Endothelial cell of umbilical vein (primary cell): ENCODE measurements at regions not wholly inside any gene's neighbourhood (a gene's known extent, or its start where the extent isn't known, plus 50 kb on each side); places are given as distances from the start of the nearest gene placed in this dataset.

ENCODE experiments used
- BruUV-seq: library from RNA; stranded (reverse); fragments of 400-500 nt; replicated peaks from 2 replicates; lab custom pipeline; 2021; lab: Mats Ljungman, UMichigan
- CTCF ChIA-PET: fragments of 300-600, 350-600 bp; sonication (Branson Sonifier 250); formaldehyde crosslinking; loops from one replicate; lab custom pipeline; 2021; ENCODE audit warnings: antibody characterized with exemption, inconsistent platforms; lab: Charles Lee
- POLR2A ChIA-PET: fragments of 300-600, 350-600 bp; sonication (Branson Sonifier 250); formaldehyde crosslinking; loops from one replicate; lab custom pipeline; 2021; ENCODE audit warnings: antibody characterized with exemption, inconsistent platforms; lab: Charles Lee
- DNase-seq: peaks from one replicate; pipeline ENCODE4 v3.0.0-alpha.2; 2011; ENCODE audit warnings: low read depth, low spot score
- FAIRE-seq: peaks from 2 replicates; lab custom pipeline; 2011; peaks lifted over from hg19 to GRCh38; lab: Jason Lieb, UNC
- H2AFZ ChIP-seq: 2 replicates; pipeline ENCODE4 v1.6.0; 2012; ENCODE audit warnings: low read depth, low read length, control low read depth, inconsistent platforms
- H3K27ac ChIP-seq: 2 replicates; pipeline ENCODE4 v1.5.1; 2011; ENCODE audit warnings: low read depth, mild to moderate bottlenecking, control low read depth, low read length, moderate library complexity; ENCODE audit not compliant: insufficient read depth
- H3K27me3 ChIP-seq, 2 experiments: 2 replicates each; pipeline versions ENCODE4 v1.6.0 to v1.6.1; 2011; ENCODE audit warnings: low read length in 2 of 2, mixed read lengths in 1 of 2; ENCODE audit not compliant: control insufficient read depth in 2 of 2, insufficient read depth in 2 of 2
- H3K36me3 ChIP-seq, 2 experiments: 2 replicates in 1 of 2; 3 replicates in 1 of 2; pipeline ENCODE4 v1.5.1; 2011; ENCODE audit warnings: low read length in 2 of 2, mild to moderate bottlenecking in 1 of 2, moderate library complexity in 1 of 2; ENCODE audit not compliant: control insufficient read depth in 2 of 2, insufficient read depth in 2 of 2; ENCODE audit errors: extremely low read depth in 1 of 2
- H3K4me1 ChIP-seq: 3 replicates; pipeline ENCODE4 v1.5.1; 2011; ENCODE audit warnings: mild to moderate bottlenecking, low read length; ENCODE audit not compliant: control insufficient read depth, insufficient read depth; ENCODE audit errors: extremely low read depth
- H3K4me2 ChIP-seq: 2 replicates; pipeline ENCODE4 v1.6.1; 2011; ENCODE audit warnings: low read length, control low read depth, mixed read lengths; ENCODE audit not compliant: insufficient read depth
- H3K4me3 ChIP-seq, 3 experiments: fragments of 200-600 bp in 1 of 3; sonication (generic), shearing (Covaris generic) in 1 of 3; replicated peaks in 1 of 3; 2 replicates each; pipeline ENCODE4 v1.5.1; 2011 to 2016; ENCODE audit warnings: control low read depth in 3 of 3, low read length in 3 of 3, mild to moderate bottlenecking in 2 of 3, inconsistent platforms in 1 of 3, low read depth in 1 of 3, moderate library complexity in 1 of 3; ENCODE audit not compliant: insufficient read depth in 1 of 3
- H3K79me2 ChIP-seq: 2 replicates; pipeline ENCODE4 v1.6.0; 2012; ENCODE audit warnings: low read length, inconsistent platforms; ENCODE audit not compliant: control insufficient read depth, insufficient read depth
- H3K9ac ChIP-seq: replicated peaks from 2 replicates; pipeline ENCODE3; 2011; ENCODE audit warnings: low read length, control low read depth; ENCODE audit not compliant: insufficient read depth; ENCODE audit errors: extremely low read depth
- H3K9me1 ChIP-seq: replicated peaks from 3 replicates; pipeline ENCODE4 v1.6.0; 2011; ENCODE audit warnings: mild to moderate bottlenecking, low read length; ENCODE audit not compliant: control insufficient read depth, insufficient read depth; ENCODE audit errors: extremely low read depth
- H3K9me3 ChIP-seq: replicated peaks from 2 replicates; pipeline ENCODE4 v1.5.1; 2012; ENCODE audit warnings: low read length, inconsistent platforms; ENCODE audit not compliant: control insufficient read depth, insufficient read depth
- H4K20me1 ChIP-seq: replicated peaks from 2 replicates; pipeline ENCODE3; 2011; ENCODE audit warnings: mild to moderate bottlenecking, low read length; ENCODE audit not compliant: control insufficient read depth, insufficient read depth; ENCODE audit errors: extremely low read depth
- EZH2 ChIP-seq: IDR thresholded peaks from 2 replicates; pipeline ENCODE4 v1.6.1; 2012; ENCODE audit warnings: borderline replicate concordance, low read depth, mild to moderate bottlenecking, moderate library complexity, low read length, inconsistent platforms; ENCODE audit not compliant: severe bottlenecking
- FOS ChIP-seq: IDR thresholded peaks from 2 replicates; pipeline ENCODE4 v1.6.1; 2011; ENCODE audit warnings: mild to moderate bottlenecking, low read length, moderate library complexity, borderline replicate concordance; ENCODE audit not compliant: insufficient read depth
- GATA2 ChIP-seq: IDR thresholded peaks from 2 replicates; pipeline ENCODE4 v1.7.0; 2011; ENCODE audit warnings: low read depth, mild to moderate bottlenecking, moderate library complexity, mixed read lengths, low read length; ENCODE audit not compliant: insufficient read length, insufficient read depth
- JUN ChIP-seq: IDR thresholded peaks from 2 replicates; pipeline ENCODE4 v1.6.1; 2011; ENCODE audit warnings: borderline replicate concordance, low read depth; ENCODE audit not compliant: insufficient read length, insufficient read depth
- MYC ChIP-seq: IDR thresholded peaks from one replicate; pipeline ENCODE4 v1.6.1; 2011; ENCODE audit warnings: mild to moderate bottlenecking, low read depth, low read length
- POLR2A ChIP-seq: IDR thresholded peaks from 2 replicates; pipeline ENCODE4 v1.6.1; 2012; ENCODE audit warnings: low read depth, mild to moderate bottlenecking, control low read depth, low read length
- POLR2AphosphoS5 ChIP-seq: IDR thresholded peaks from 2 replicates; pipeline ENCODE4 v1.6.1; 2012; ENCODE audit warnings: low read depth, mild to moderate bottlenecking, control low read depth, low read length, moderate library complexity; ENCODE audit not compliant: insufficient read depth
- dilution Hi-C: fragments of 300-500 bp; cut with MboI; formaldehyde crosslinking; loops from one replicate; pipeline ENCODE4 v1.15.0; 2019; ENCODE audit warnings: low sequenced_read_pairs; ENCODE audit not compliant: extremely low pct_ligation_motif_present
- intact Hi-C: fragments of 100-400 bp; cut with micrococcal nuclease; formaldehyde crosslinking; loops from one replicate; pipeline ENCODE4 v1.10.0; 2022
- TF ChIP-seq, protein P1 (sequence below), 2 donors: IDR thresholded peaks; 1 replicate in 1 of 2; 2 replicates in 1 of 2; pipeline ENCODE4 v1.5.1; 2011; ENCODE audit warnings: low read length in 2 of 2, mild to moderate bottlenecking in 2 of 2, moderate library complexity in 2 of 2, control low read depth in 1 of 2, inconsistent platforms in 1 of 2, low read depth in 1 of 2; ENCODE audit not compliant: insufficient read depth in 1 of 2; ENCODE audit errors: extremely low read depth in 1 of 2
- TF ChIP-seq, protein P2 (sequence below): IDR thresholded peaks from 2 replicates; pipeline ENCODE4 v1.6.1; 2011; ENCODE audit not compliant: insufficient read depth, insufficient read length

DNA sequence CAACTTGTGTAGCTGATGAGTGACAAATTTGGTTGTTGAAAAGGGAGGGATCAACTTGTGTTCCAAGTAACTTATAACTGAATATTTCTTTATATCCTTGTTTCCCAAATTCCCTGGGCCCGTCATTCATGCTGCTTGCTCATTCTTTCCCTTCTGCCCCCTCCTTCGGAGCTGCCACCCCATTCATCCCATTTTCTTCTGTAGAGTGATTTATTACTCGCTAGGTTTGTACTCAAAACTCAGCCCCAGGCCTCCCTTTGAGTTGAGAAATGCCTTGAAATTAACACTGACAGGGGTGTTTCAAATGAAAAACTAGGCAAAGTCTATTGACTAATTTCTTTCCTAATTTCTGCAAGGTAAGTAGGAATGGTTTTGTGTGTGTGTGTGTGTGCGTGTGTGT lies 277.4 kb upstream of the SLCO3A1 start:
- dilution Hi-C loops (no loop called here), intact Hi-C loops (no loop called here)
- ChIA-PET CTCF (no interaction called here), POLR2A (no interaction called here)
- Histone ChIP-seq H4K20me1 (no peaks in the 10 kb centered on the region), H3K9ac (no peak overlapping the region), H3K4me1 (no peaks in the 10 kb centered on the region), H3K9me3 (peaks cover 4% of the 10 kb centered on the region), H3K4me2 (no peak overlapping the region), H3K79me2 (no peaks in the 10 kb centered on the region), H3K27ac (no peak overlapping the region), H3K9me1 (no peaks in the 10 kb centered on the region), H3K4me3 (no peak overlapping the region), H3K36me3 (no peaks in the 10 kb centered on the region), H2AFZ (no peak overlapping the region), H3K27me3 (no peaks in the 10 kb centered on the region)
- FAIRE-seq: no peak
- no peak for TF ChIP-seq MYC
- TF ChIP-seq EZH2: no peak
- TF ChIP-seq, protein P1, sequence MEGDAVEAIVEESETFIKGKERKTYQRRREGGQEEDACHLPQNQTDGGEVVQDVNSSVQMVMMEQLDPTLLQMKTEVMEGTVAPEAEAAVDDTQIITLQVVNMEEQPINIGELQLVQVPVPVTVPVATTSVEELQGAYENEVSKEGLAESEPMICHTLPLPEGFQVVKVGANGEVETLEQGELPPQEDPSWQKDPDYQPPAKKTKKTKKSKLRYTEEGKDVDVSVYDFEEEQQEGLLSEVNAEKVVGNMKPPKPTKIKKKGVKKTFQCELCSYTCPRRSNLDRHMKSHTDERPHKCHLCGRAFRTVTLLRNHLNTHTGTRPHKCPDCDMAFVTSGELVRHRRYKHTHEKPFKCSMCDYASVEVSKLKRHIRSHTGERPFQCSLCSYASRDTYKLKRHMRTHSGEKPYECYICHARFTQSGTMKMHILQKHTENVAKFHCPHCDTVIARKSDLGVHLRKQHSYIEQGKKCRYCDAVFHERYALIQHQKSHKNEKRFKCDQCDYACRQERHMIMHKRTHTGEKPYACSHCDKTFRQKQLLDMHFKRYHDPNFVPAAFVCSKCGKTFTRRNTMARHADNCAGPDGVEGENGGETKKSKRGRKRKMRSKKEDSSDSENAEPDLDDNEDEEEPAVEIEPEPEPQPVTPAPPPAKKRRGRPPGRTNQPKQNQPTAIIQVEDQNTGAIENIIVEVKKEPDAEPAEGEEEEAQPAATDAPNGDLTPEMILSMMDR (IDR thresholded peaks at IDR 0.05; ENCODE audit: extremely low read depth in 1 of 2, insufficient read depth in 1 of 2, low read depth in 1 of 2, low read length in 2 of 2): no peak
- no peak for TF ChIP-seq JUN
- TF ChIP-seq FOS: no peak
- no peak for TF ChIP-seq POLR2AphosphoS5
- no peak for TF ChIP-seq GATA2
- TF ChIP-seq, protein P2, sequence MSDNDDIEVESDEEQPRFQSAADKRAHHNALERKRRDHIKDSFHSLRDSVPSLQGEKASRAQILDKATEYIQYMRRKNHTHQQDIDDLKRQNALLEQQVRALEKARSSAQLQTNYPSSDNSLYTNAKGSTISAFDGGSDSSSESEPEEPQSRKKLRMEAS: no peak
- no peak for TF ChIP-seq POLR2A
- BruUV-seq: no TSS peak
- DNase-seq: no peak
